ENCODE measurements at regions not wholly inside any gene's neighbourhood (a gene's known extent, or its start where the extent isn't known, plus 50 kb on each side); places are given as distances from the start of the nearest gene placed in this dataset.

DNA sequence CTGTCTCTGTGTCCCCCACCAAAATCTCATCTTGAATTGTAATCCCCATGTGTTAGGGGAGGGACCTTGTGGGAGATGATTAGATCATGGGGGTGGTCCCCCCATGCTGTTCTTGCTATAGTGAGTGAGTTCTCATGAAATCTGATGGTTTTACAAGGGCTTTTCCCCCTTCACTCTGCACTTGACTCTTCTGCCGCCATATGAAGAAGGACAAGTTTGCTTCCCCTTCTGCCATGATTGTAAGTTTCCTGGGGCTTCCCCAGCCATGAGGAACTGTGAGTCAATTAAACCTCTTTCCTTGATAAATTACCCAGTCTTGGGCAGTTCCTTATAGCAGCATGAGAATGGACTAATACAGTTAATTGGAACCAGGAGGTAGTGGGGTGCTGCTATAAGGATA is 137.1 kb upstream of the RAB4A start:
- TF ChIP-seq, protein P1, sequence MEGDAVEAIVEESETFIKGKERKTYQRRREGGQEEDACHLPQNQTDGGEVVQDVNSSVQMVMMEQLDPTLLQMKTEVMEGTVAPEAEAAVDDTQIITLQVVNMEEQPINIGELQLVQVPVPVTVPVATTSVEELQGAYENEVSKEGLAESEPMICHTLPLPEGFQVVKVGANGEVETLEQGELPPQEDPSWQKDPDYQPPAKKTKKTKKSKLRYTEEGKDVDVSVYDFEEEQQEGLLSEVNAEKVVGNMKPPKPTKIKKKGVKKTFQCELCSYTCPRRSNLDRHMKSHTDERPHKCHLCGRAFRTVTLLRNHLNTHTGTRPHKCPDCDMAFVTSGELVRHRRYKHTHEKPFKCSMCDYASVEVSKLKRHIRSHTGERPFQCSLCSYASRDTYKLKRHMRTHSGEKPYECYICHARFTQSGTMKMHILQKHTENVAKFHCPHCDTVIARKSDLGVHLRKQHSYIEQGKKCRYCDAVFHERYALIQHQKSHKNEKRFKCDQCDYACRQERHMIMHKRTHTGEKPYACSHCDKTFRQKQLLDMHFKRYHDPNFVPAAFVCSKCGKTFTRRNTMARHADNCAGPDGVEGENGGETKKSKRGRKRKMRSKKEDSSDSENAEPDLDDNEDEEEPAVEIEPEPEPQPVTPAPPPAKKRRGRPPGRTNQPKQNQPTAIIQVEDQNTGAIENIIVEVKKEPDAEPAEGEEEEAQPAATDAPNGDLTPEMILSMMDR (IDR thresholded peaks at IDR 0.05), result no peak
- no peak for TF ChIP-seq POLR2A (IDR thresholded peaks at IDR 0.05)
